GM19395 (cell line): ENCODE measurements at regions not wholly inside any gene's neighbourhood (a gene's known extent, or its start where the extent isn't known, plus 50 kb on each side); places are given as distances from the start of the nearest gene placed in this dataset.

Experiments
- ATAC-seq: cut with Tn5 transposase; IDR thresholded peaks from one replicate; pipeline ENCODE4 v1.9.1; 2021; ENCODE audit warnings: mild to moderate bottlenecking, moderate library complexity; ENCODE audit not compliant: unreplicated experiment

- no peak for ATAC-seq
These were observed 131.2 kb upstream of the CYP1B1 start for GRCh38 chr2:38207168-38207567.

GRCh38 chr2:38203446-38203810 lies 127.5 kb upstream of the CYP1B1 start:
- ATAC-seq, result no peak

- ATAC-seq, result no peak
These were observed 126.9 kb upstream of the CYP1B1 start for GRCh38 chr2:38202713-38203445.

GRCh38 chr2:38201784-38202183 lies 125.8 kb upstream of the CYP1B1 start:
- ATAC-seq, result no peak

GRCh38 chr2:38200598-38200997 lies 124.6 kb upstream of the CYP1B1 start:
- ATAC-seq, result no peak

- no peak for ATAC-seq
These were observed 123.2 kb upstream of the CYP1B1 start for GRCh38 chr2:38199127-38199526.

GRCh38 chr2:38194751-38195150 lies 118.8 kb upstream of the CYP1B1 start:
- ATAC-seq, result no peak

- ATAC-seq, result no peak
These were observed 117.0 kb upstream of the CYP1B1 start for GRCh38 chr2:38192976-38193375.

- ATAC-seq, result no peak
These were observed 116.1 kb upstream of the CYP1B1 start for GRCh38 chr2:38192046-38192445.

GRCh38 chr2:38191516-38191915 lies 115.6 kb upstream of the CYP1B1 start:
- no peak for ATAC-seq

- ATAC-seq, result no peak
These were observed 114.7 kb upstream of the CYP1B1 start for GRCh38 chr2:38190542-38191218.

- no peak for ATAC-seq
These were observed 111.6 kb upstream of the CYP1B1 start for GRCh38 chr2:38187541-38188011.

- ATAC-seq, result peak; percentile 96
These were observed 109.1 kb upstream of the CYP1B1 start for GRCh38 chr2:38185012-38185491.

GRCh38 chr2:38182492-38183003 lies 106.6 kb upstream of the CYP1B1 start:
- no peak for ATAC-seq

GRCh38 chr2:38181806-38182491 lies 106.0 kb upstream of the CYP1B1 start:
- no peak for ATAC-seq

- no peak for ATAC-seq
These were observed 104.8 kb upstream of the CYP1B1 start for GRCh38 chr2:38180754-38181153.

- ATAC-seq, result peak; percentile 93
These were observed 102.8 kb upstream of the CYP1B1 start for GRCh38 chr2:38178556-38179419.

GRCh38 chr2:38178119-38178518 lies 102.2 kb upstream of the CYP1B1 start:
- ATAC-seq, result no peak

- ATAC-seq, result no peak
These were observed 100.7 kb upstream of the CYP1B1 start for GRCh38 chr2:38176619-38177021.

GRCh38 chr2:38174646-38175423 lies 98.9 kb upstream of the CYP1B1 start:
- no peak for ATAC-seq
